ENCODE measurements at regions not wholly inside any gene's neighbourhood (a gene's known extent, or its start where the extent isn't known, plus 50 kb on each side); places are given as distances from the start of the nearest gene placed in this dataset.

GRCh38 chr22:44601725-44602124 lies 100.3 kb upstream of the PRR5 start:
- TF ChIP-seq, protein P1, sequence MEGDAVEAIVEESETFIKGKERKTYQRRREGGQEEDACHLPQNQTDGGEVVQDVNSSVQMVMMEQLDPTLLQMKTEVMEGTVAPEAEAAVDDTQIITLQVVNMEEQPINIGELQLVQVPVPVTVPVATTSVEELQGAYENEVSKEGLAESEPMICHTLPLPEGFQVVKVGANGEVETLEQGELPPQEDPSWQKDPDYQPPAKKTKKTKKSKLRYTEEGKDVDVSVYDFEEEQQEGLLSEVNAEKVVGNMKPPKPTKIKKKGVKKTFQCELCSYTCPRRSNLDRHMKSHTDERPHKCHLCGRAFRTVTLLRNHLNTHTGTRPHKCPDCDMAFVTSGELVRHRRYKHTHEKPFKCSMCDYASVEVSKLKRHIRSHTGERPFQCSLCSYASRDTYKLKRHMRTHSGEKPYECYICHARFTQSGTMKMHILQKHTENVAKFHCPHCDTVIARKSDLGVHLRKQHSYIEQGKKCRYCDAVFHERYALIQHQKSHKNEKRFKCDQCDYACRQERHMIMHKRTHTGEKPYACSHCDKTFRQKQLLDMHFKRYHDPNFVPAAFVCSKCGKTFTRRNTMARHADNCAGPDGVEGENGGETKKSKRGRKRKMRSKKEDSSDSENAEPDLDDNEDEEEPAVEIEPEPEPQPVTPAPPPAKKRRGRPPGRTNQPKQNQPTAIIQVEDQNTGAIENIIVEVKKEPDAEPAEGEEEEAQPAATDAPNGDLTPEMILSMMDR (IDR thresholded peaks at IDR 0.05) = no peak
- no peak for TF ChIP-seq POLR2A (IDR thresholded peaks at IDR 0.05)
